ENCODE measurements at regions not wholly inside any gene's neighbourhood (a gene's known extent, or its start where the extent isn't known, plus 50 kb on each side); places are given as distances from the start of the nearest gene placed in this dataset.

DNA sequence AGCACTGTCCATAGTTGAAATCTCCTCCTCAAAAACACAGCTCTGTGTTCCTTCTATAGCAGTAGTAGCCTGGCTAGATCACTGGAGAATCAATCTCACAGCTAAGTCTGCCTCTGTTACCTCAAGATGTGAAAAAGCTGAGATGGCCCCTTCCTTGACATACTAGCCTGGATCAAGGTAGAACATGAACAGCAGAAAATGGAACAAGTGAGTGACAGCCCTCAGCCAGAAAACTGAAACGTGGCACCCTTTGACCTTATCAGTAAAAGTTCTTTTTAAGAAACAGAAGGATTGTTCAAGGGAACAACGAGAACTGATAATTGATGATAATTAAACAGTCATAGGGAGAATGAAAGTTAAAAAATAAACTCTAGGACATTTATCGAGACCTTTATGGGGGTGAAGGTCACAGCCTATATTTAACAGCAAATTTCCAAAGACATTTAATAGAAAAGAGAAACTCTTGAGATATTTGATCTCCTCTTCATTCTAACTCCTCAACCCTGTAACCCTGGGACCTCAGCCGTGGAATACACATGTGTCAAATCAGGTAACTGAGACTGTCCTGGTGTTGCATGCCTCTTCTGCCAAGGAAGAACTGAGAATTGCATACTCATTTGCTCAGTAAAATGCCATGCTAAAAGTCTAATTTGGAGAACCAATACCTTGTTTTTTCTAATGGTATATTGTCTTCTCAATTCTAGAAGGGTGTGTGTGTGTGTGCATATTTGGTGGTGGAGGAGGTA, 258.0 kb upstream of the ATP2B1 start:
- H3K9me3 ChIP-seq (ENCODE audit: control insufficient read depth in 4 of 4, insufficient read depth in 3 of 4, low read length in 3 of 4): no peaks in the 10 kb centered on the region
- no peak overlapping the region for H3K9ac ChIP-seq (ENCODE audit: insufficient read depth in 1 of 2, low read length in 2 of 2)
- DNase-seq (no peak), ATAC-seq (ENCODE audit: insufficient read depth, low FRiP score) (no peak)
- WGBS, 2 donors: 88 to 92% methylated on average over 4 of the region's 4 CpGs
- no peaks in the 10 kb centered on the region for H3K36me3 ChIP-seq (ENCODE audit: control insufficient read depth in 4 of 4, insufficient read depth in 4 of 4, low read length in 4 of 4)
- no peak overlapping the region for H3K27ac ChIP-seq (ENCODE audit: low read depth in 1 of 2, low read length in 1 of 2)
- TF ChIP-seq, protein P1, sequence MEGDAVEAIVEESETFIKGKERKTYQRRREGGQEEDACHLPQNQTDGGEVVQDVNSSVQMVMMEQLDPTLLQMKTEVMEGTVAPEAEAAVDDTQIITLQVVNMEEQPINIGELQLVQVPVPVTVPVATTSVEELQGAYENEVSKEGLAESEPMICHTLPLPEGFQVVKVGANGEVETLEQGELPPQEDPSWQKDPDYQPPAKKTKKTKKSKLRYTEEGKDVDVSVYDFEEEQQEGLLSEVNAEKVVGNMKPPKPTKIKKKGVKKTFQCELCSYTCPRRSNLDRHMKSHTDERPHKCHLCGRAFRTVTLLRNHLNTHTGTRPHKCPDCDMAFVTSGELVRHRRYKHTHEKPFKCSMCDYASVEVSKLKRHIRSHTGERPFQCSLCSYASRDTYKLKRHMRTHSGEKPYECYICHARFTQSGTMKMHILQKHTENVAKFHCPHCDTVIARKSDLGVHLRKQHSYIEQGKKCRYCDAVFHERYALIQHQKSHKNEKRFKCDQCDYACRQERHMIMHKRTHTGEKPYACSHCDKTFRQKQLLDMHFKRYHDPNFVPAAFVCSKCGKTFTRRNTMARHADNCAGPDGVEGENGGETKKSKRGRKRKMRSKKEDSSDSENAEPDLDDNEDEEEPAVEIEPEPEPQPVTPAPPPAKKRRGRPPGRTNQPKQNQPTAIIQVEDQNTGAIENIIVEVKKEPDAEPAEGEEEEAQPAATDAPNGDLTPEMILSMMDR (IDR thresholded peaks at IDR 0.05; ENCODE audit: control extremely low read depth, extremely low read depth): no peak
- H3K4me3 ChIP-seq: no peak overlapping the region
- no peaks in the 10 kb centered on the region for H3K27me3 ChIP-seq (ENCODE audit: control insufficient read depth in 3 of 3, insufficient read depth in 3 of 3, low read length in 2 of 3)
- H3K4me1 ChIP-seq (ENCODE audit: control insufficient read depth in 5 of 5, insufficient read depth in 5 of 5, low read length in 5 of 5): peaks cover 0 to 2% (median under 1%) of the 10 kb centered on the region in 5 donors

DNA sequence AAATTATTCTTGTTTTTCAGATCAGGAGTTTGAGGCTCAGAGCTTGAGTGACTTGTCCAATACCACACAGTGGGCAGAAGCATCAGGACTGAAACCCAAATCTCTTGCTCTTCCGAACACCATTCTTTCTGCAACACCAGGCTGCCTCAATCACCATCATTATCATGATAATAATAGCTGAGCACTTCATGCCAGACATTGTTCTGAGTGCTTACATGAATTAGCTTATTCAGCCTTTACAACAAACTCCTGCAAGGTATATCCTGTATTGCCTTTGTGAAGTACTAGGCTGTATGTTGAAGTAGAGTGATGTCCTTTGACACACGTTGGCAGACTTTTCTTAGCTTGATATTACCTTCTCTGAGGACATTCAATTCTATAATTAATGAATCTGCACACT, 257.4 kb upstream of the ATP2B1 start:
- H3K27ac ChIP-seq (ENCODE audit: low read depth in 1 of 2, low read length in 1 of 2): no peak overlapping the region
- DNase-seq (no peak), ATAC-seq (ENCODE audit: insufficient read depth, low FRiP score) (no peak)
- H3K9me3 ChIP-seq (ENCODE audit: control insufficient read depth in 4 of 4, insufficient read depth in 3 of 4, low read length in 3 of 4): no peaks in the 10 kb centered on the region
- no peaks in the 10 kb centered on the region for H3K4me1 ChIP-seq (ENCODE audit: control insufficient read depth in 5 of 5, insufficient read depth in 5 of 5, low read length in 5 of 5)
- TF ChIP-seq, protein P1 (IDR thresholded peaks at IDR 0.05; ENCODE audit: control extremely low read depth, extremely low read depth): no peak
- no peak overlapping the region for H3K4me3 ChIP-seq
- H3K9ac ChIP-seq (ENCODE audit: insufficient read depth in 1 of 2, low read length in 2 of 2): no peak overlapping the region
- H3K36me3 ChIP-seq (ENCODE audit: control insufficient read depth in 4 of 4, insufficient read depth in 4 of 4, low read length in 4 of 4): no peaks in the 10 kb centered on the region
- whole genome bisulfite sequencing, 2 donors: 85 to 89% methylated on average over 2 of the region's 2 CpGs
- H3K27me3 ChIP-seq (ENCODE audit: control insufficient read depth in 3 of 3, insufficient read depth in 3 of 3, low read length in 2 of 3): no peaks in the 10 kb centered on the region

DNA sequence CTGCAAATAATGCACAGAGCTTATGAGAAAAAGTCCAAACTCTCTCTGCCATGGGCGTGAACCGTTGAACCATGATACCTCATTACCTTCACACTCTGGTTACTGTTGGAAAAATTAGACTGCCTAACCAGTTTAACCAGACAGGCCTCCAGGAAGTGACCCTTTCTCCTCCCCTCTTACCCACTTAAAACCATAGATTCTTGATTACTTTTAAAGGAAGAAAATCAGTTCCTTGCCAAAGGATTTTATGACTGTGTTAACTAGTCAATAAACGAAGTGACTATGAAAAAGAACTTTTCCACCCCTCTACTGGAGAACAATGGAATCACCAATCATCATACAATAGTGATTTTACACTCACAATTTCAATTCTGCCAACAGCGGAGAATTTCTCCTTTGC, 254.0 kb upstream of the ATP2B1 start:
- Histone ChIP-seq H3K27me3 (ENCODE audit: control insufficient read depth in 3 of 3, insufficient read depth in 3 of 3, low read length in 2 of 3) (no peaks in the 10 kb centered on the region), H3K9me3 (ENCODE audit: control insufficient read depth in 4 of 4, insufficient read depth in 3 of 4, low read length in 3 of 4) (no peaks in the 10 kb centered on the region), H3K27ac (ENCODE audit: low read depth in 1 of 2, low read length in 1 of 2) (no peak overlapping the region), H3K36me3 (ENCODE audit: control insufficient read depth in 4 of 4, insufficient read depth in 4 of 4, low read length in 4 of 4) (no peaks in the 10 kb centered on the region), H3K9ac (ENCODE audit: insufficient read depth in 1 of 2, low read length in 2 of 2) (no peak overlapping the region), H3K4me1 (ENCODE audit: control insufficient read depth in 5 of 5, insufficient read depth in 5 of 5, low read length in 5 of 5) (no peaks in the 10 kb centered on the region), H3K4me3 (no peak overlapping the region)
- DNase-seq: no peak
- TF ChIP-seq, protein P1 (IDR thresholded peaks at IDR 0.05; ENCODE audit: control extremely low read depth, extremely low read depth): no peak
- WGBS, 2 donors: 76 to 78% methylated on average over 4 of the region's 4 CpGs
- no peak for ATAC-seq (ENCODE audit: insufficient read depth, low FRiP score)

Data from lung (tissue), 11 donors.